ENCODE measurements at regions not wholly inside any gene's neighbourhood (a gene's known extent, or its start where the extent isn't known, plus 50 kb on each side); places are given as distances from the start of the nearest gene placed in this dataset.

DNA sequence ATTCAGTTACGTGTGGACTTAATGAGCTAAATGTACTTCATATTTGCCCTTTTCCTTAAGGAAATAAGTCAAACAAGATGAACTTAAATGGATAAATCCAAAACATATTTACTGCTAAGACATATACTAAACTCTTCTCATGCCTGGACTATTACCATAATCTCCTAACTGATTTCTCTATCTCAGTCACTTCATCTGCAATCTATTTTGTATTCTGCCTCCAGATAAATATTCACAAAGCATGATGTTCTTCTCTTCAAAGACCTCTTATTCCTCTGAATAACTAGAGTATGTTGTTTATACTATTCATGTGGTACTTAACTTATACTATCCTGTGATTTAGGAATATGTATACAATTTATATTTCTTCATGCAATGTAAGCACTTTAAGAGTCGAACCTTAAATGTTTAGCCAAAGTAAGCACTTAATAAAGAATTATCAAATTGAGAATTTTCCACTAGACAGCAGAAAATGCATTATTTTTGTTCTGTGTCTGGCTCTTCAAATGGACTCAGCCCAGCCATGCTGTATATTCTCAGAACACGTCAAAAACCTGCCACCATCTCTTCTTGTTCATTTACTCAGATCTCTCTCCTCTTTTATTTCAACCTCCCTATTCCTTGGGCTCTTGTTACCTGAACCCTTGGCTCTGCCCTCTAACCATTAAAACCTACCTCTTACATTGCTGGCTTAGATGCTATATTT, 79.9 kb upstream of the ARHGAP28 start:
- Histone ChIP-seq H3K4me1 (ENCODE audit: control insufficient read depth in 2 of 2, insufficient read depth in 2 of 2, low read length in 1 of 2) (peaks cover 0 to 5% of the 10 kb centered on the region in 2 donors), H3K9me3 (ENCODE audit: control insufficient read depth in 2 of 2, insufficient read depth in 1 of 2, low read depth in 1 of 2, low read length in 1 of 2) (no peaks in the 10 kb centered on the region), H3K27me3 (ENCODE audit: control insufficient read depth in 1 of 2, insufficient read depth in 2 of 2, low read length in 2 of 2) (no peaks in the 10 kb centered on the region), H3K4me3 (ENCODE audit: low read depth in 1 of 2, low read length in 2 of 2) (no peak overlapping the region), H3K36me3 (ENCODE audit: control insufficient read depth in 2 of 2, insufficient read depth in 2 of 2, low read length in 1 of 2) (no peaks in the 10 kb centered on the region), H3K27ac (ENCODE audit: low read depth in 2 of 2, low read length in 1 of 2) (no peak overlapping the region)
- 61 to 70% methylated on average over 3 of the region's 3 CpGs for WGBS, 2 donors

DNA sequence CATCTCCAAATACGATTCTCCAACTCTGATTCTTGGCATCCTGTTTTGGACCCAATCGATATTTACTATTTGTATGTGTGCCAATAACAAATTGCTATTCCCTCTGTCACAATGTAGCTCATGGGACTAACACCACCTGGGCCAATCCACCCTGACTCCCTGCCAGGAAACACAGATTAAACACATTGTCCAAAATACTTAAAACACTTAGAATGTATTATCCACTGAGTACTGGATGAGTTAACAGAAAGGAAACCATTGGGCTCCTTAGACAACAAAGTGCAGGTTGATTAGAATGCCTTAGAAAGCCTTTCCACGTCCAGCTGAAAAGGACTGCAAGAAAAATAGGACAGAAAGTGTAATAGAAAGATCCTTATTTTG, 79.4 kb upstream of the ARHGAP28 start:
- no peak overlapping the region for H3K27ac ChIP-seq (ENCODE audit: low read depth in 2 of 2, low read length in 1 of 2)
- peaks cover 0 to 5% of the 10 kb centered on the region in 2 donors for H3K4me1 ChIP-seq (ENCODE audit: control insufficient read depth in 2 of 2, insufficient read depth in 2 of 2, low read length in 1 of 2)
- H3K36me3 ChIP-seq (ENCODE audit: control insufficient read depth in 2 of 2, insufficient read depth in 2 of 2, low read length in 1 of 2) = no peaks in the 10 kb centered on the region
- no peak overlapping the region for H3K4me3 ChIP-seq (ENCODE audit: low read depth in 1 of 2, low read length in 2 of 2)
- 9 to 21% methylated on average over 3 of the region's 3 CpGs for WGBS, 2 donors
- no peaks in the 10 kb centered on the region for H3K27me3 ChIP-seq (ENCODE audit: control insufficient read depth in 1 of 2, insufficient read depth in 2 of 2, low read length in 2 of 2)
- H3K9me3 ChIP-seq (ENCODE audit: control insufficient read depth in 2 of 2, insufficient read depth in 1 of 2, low read depth in 1 of 2, low read length in 1 of 2) = no peaks in the 10 kb centered on the region

DNA sequence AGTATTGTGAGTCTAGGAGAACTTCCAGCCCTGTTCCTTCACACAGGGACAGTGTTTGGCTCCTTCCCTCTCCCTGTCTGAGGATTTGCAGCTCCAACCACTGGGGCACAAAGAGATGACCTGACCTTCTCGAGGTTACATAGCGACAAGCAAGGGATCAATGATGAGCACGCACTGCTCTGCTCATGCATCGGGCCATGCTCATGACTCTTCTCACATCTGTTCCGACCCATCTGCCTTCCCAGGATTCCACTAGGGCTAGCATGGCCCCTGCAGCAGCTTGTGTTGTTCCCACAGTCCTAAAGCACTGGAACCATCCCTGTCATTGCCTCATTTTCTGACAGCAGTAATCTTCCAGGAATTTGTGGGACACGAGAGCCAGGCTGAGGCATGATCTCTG, 78.8 kb upstream of the ARHGAP28 start:
- no peak overlapping the region for H3K27ac ChIP-seq (ENCODE audit: low read depth in 2 of 2, low read length in 1 of 2)
- WGBS, 2 donors = 70 to 75% methylated on average over 6 of the region's 6 CpGs

DNA sequence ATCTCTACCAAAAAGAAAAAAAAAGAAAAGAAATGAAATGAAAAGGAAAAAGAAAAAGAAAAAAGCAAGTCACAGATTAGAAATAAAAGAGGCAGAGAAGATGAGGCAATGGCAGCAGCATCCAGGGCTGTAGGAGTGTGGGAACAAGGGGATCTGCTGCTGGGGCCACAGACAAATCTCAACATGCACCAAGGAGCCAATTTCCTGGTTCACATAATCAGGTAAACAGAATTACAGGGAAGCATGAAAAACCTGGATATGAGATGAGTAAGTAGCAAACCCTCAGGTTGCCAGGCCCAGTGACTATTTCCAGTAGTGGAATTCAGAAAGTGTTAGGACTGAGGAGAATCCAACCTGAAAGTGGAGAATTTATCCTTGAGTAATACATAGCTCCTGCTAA, 77.4 kb upstream of the ARHGAP28 start:
- H3K27ac ChIP-seq (ENCODE audit: low read depth in 2 of 2, low read length in 1 of 2) = no peak overlapping the region
- H3K4me3 ChIP-seq (ENCODE audit: low read depth in 1 of 2, low read length in 2 of 2) = no peak overlapping the region
- peaks cover 0 to 5% of the 10 kb centered on the region in 2 donors for H3K4me1 ChIP-seq (ENCODE audit: control insufficient read depth in 2 of 2, insufficient read depth in 2 of 2, low read length in 1 of 2)
- no peaks in the 10 kb centered on the region for H3K27me3 ChIP-seq (ENCODE audit: control insufficient read depth in 1 of 2, insufficient read depth in 2 of 2, low read length in 2 of 2)
- no peaks in the 10 kb centered on the region for H3K9me3 ChIP-seq (ENCODE audit: control insufficient read depth in 2 of 2, insufficient read depth in 1 of 2, low read depth in 1 of 2, low read length in 1 of 2)
- H3K36me3 ChIP-seq (ENCODE audit: control insufficient read depth in 2 of 2, insufficient read depth in 2 of 2, low read length in 1 of 2) = no peaks in the 10 kb centered on the region

More for the DNA sequence above, 78.8 kb upstream of the ARHGAP28 start:
- Histone ChIP-seq H3K4me1 (ENCODE audit: control insufficient read depth in 2 of 2, insufficient read depth in 2 of 2, low read length in 1 of 2) (peaks cover 0 to 5% of the 10 kb centered on the region in 2 donors), H3K9me3 (ENCODE audit: control insufficient read depth in 2 of 2, insufficient read depth in 1 of 2, low read depth in 1 of 2, low read length in 1 of 2) (no peaks in the 10 kb centered on the region), H3K27me3 (ENCODE audit: control insufficient read depth in 1 of 2, insufficient read depth in 2 of 2, low read length in 2 of 2) (no peaks in the 10 kb centered on the region), H3K36me3 (ENCODE audit: control insufficient read depth in 2 of 2, insufficient read depth in 2 of 2, low read length in 1 of 2) (no peaks in the 10 kb centered on the region), H3K4me3 (ENCODE audit: low read depth in 1 of 2, low read length in 2 of 2) (no peak overlapping the region)

DNA sequence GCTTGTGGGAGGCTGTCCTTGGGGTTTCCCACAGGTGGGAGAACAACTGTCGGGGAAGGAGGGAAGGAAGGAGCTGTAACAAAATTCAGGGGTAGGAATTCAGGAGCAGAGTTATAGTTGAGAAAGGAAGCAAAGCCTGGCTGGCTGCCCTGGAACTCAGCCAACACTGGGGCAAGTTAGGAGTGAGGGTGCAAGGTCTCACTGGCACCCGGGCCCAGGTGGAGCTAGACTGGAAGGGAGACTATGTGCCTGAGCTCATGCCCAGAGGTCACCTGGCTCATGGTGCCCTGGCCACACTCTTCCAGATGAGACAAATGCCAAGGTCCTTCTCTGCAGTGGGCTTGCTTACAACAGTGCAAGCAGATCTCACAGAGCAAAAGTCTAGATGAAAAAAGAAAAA, 75.6 kb upstream of the ARHGAP28 start:
- Histone ChIP-seq H3K27ac (ENCODE audit: low read depth in 2 of 2, low read length in 1 of 2) (no peak overlapping the region), H3K4me1 (ENCODE audit: control insufficient read depth in 2 of 2, insufficient read depth in 2 of 2, low read length in 1 of 2) (peaks cover 0 to 5% of the 10 kb centered on the region in 2 donors), H3K36me3 (ENCODE audit: control insufficient read depth in 2 of 2, insufficient read depth in 2 of 2, low read length in 1 of 2) (no peaks in the 10 kb centered on the region), H3K27me3 (ENCODE audit: control insufficient read depth in 1 of 2, insufficient read depth in 2 of 2, low read length in 2 of 2) (no peaks in the 10 kb centered on the region), H3K9me3 (ENCODE audit: control insufficient read depth in 2 of 2, insufficient read depth in 1 of 2, low read depth in 1 of 2, low read length in 1 of 2) (no peaks in the 10 kb centered on the region), H3K4me3 (ENCODE audit: low read depth in 1 of 2, low read length in 2 of 2) (no peak overlapping the region)
- WGBS, 2 donors = 55 to 81% methylated on average over 2 of the region's 2 CpGs

DNA sequence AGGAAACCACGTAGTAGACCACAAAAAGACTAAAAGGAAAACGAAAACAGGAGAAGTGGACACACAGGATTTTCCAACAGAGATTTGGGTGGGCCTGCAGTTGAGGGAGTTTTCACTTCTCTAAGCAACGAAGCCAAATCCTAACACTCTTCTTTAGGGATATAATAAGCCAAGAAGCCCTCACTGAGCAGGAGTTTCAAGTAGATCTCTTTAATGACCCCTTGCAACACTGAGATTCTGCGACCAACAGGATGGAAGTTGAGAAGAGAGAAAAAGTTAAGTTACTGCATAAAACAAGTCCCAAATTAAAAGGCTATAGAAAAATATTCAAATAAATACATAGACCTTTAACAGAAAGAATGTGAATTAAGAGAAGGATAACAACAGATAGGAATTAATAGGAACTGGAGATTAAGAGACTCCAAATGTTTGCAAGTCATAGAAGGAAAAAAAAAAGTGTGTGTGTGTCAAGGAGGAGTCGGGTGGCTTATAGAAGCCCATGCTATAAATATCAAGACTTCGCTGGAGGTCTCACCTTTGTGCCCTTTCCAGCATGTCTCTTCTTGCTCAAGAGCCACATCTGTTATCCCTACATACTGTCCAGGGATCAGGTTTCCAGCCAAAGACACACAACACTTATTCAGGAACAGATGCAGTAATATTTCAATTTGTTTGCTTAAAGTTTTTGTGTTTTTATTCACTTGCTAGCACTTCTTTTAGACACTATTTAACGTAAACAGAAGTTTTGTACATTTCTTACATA, 69.4 kb upstream of the ARHGAP28 start:
- no peaks in the 10 kb centered on the region for H3K4me1 ChIP-seq (ENCODE audit: control insufficient read depth in 2 of 2, insufficient read depth in 2 of 2, low read length in 1 of 2)
- H3K27ac ChIP-seq (ENCODE audit: low read depth in 2 of 2, low read length in 1 of 2) = no peak overlapping the region
- peaks cover 0 to 1% of the 10 kb centered on the region in 2 donors for H3K9me3 ChIP-seq (ENCODE audit: control insufficient read depth in 2 of 2, insufficient read depth in 1 of 2, low read depth in 1 of 2, low read length in 1 of 2)
- no peak overlapping the region for H3K4me3 ChIP-seq (ENCODE audit: low read depth in 1 of 2, low read length in 2 of 2)
- WGBS, 2 donors = 65 to 72% methylated on average over 7 of the region's 7 CpGs
- H3K36me3 ChIP-seq (ENCODE audit: control insufficient read depth in 2 of 2, insufficient read depth in 2 of 2, low read length in 1 of 2) = no peaks in the 10 kb centered on the region
- no peaks in the 10 kb centered on the region for H3K27me3 ChIP-seq (ENCODE audit: control insufficient read depth in 1 of 2, insufficient read depth in 2 of 2, low read length in 2 of 2)

DNA sequence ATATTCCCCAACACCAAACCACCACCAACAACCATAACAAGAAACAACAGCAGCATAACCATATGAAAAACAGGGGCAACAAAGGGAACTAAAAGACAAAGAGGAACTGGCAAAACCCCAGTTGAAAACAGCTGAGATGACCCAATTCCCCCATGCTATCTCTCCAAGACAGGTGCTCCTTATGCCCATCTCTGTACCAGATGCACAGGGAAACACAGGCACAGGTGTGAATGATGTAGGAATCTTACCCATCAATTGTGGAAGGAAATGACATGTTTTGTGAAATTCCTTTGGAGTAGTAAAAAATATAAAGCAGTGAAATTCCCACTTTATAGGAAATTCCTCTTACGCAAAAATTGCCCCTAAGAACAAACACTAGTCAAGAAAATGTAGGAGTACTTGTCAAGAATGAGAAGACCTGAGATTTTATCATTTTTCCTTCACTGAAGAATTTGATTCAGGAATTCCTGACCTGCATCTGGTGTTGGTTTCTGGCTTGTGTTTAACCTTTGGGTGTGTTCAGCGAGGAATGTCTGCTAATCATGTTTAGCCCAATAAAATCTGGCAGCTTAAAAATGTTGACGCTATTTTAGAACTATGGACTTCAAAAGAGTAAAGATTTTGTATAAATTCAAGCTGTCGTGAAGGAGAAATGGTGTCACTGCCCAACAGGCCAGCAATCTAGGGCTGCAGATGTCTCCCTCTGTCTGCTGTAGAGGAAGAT, 67.7 kb upstream of the ARHGAP28 start:
- H3K27ac ChIP-seq (ENCODE audit: low read depth in 2 of 2, low read length in 1 of 2) = no peak overlapping the region
- WGBS, 2 donors = 46 to 48% methylated on average over 4 of the region's 4 CpGs
- no peaks in the 10 kb centered on the region for H3K4me1 ChIP-seq (ENCODE audit: control insufficient read depth in 2 of 2, insufficient read depth in 2 of 2, low read length in 1 of 2)

DNA sequence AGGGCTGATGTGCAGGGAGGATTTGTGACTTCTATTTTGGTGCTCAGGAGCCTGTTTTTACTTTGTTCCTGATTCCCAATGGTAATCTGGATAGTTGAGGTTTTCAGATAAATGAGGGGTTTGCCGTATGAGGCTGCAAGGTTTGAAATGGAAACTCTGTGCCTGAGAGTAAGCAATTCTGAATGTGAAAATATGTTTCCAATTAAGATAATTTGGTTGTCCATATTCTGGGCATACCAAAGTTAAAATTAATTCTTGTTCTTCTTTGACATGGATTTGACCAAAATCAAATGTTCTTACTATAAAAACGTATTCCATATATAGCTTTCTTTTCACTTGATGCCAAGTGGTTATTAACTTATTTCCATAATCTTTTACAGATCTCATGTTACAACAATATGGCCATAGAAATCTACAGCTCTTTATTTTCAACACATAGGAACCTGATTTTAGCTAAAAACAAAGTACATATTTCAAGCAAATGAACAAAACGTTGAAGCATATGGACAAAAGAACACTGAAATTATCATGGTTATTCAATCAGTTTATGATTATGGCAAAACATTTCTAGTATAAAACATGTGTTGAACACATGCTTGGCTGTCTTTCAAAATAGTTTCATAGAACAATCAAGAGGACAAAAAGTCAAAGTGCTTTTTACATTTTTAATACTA, 63.4 kb upstream of the ARHGAP28 start:
- Histone ChIP-seq H3K27ac (ENCODE audit: low read depth in 2 of 2, low read length in 1 of 2) (no peak overlapping the region), H3K4me3 (ENCODE audit: low read depth in 1 of 2, low read length in 2 of 2) (no peak overlapping the region), H3K4me1 (ENCODE audit: control insufficient read depth in 2 of 2, insufficient read depth in 2 of 2, low read length in 1 of 2) (no peaks in the 10 kb centered on the region), H3K27me3 (ENCODE audit: control insufficient read depth in 1 of 2, insufficient read depth in 2 of 2, low read length in 2 of 2) (no peaks in the 10 kb centered on the region), H3K9me3 (ENCODE audit: control insufficient read depth in 2 of 2, insufficient read depth in 1 of 2, low read depth in 1 of 2, low read length in 1 of 2) (peaks cover 0 to 1% of the 10 kb centered on the region in 2 donors), H3K36me3 (ENCODE audit: control insufficient read depth in 2 of 2, insufficient read depth in 2 of 2, low read length in 1 of 2) (no peaks in the 10 kb centered on the region)
- 44 to 67% methylated on average over 3 of the region's 3 CpGs for WGBS, 2 donors

More for the DNA sequence above, 67.7 kb upstream of the ARHGAP28 start:
- H3K27me3 ChIP-seq (ENCODE audit: control insufficient read depth in 1 of 2, insufficient read depth in 2 of 2, low read length in 2 of 2) = no peaks in the 10 kb centered on the region
- no peaks in the 10 kb centered on the region for H3K36me3 ChIP-seq (ENCODE audit: control insufficient read depth in 2 of 2, insufficient read depth in 2 of 2, low read length in 1 of 2)
- peaks cover 0 to 1% of the 10 kb centered on the region in 2 donors for H3K9me3 ChIP-seq (ENCODE audit: control insufficient read depth in 2 of 2, insufficient read depth in 1 of 2, low read depth in 1 of 2, low read length in 1 of 2)
- no peak overlapping the region for H3K4me3 ChIP-seq (ENCODE audit: low read depth in 1 of 2, low read length in 2 of 2)

DNA sequence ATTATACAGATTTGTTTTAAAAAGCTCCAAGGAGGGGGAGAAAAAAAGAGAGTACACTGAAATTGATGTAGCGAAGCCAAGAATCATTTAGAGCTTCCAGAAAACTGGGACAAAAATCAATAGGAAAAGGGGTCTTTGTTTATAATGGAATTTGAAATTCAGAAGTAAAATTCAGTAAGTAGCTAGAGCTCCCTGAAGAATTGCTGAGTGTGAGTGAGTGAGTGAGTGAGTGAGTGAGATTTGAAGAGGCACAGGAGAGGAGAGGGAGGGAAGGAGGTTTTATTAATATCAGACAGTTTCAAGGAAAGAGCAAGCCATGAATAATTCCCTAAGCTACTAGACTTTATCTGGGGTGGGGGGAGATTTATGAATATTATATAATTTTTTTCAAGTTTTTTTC, 60.7 kb upstream of the ARHGAP28 start:
- Histone ChIP-seq H3K27ac (ENCODE audit: low read depth in 2 of 2, low read length in 1 of 2) (no peak overlapping the region), H3K36me3 (ENCODE audit: control insufficient read depth in 2 of 2, insufficient read depth in 2 of 2, low read length in 1 of 2) (no peaks in the 10 kb centered on the region), H3K9me3 (ENCODE audit: control insufficient read depth in 2 of 2, insufficient read depth in 1 of 2, low read depth in 1 of 2, low read length in 1 of 2) (no peaks in the 10 kb centered on the region), H3K4me3 (ENCODE audit: low read depth in 1 of 2, low read length in 2 of 2) (no peak overlapping the region), H3K27me3 (ENCODE audit: control insufficient read depth in 1 of 2, insufficient read depth in 2 of 2, low read length in 2 of 2) (no peaks in the 10 kb centered on the region), H3K4me1 (ENCODE audit: control insufficient read depth in 2 of 2, insufficient read depth in 2 of 2, low read length in 1 of 2) (no peaks in the 10 kb centered on the region)
- 87 to 90% methylated on average over 1 of the region's 1 CpG for WGBS, 2 donors
